IMR-90 (cell line): ENCODE measurements at regions not wholly inside any gene's neighbourhood (a gene's known extent, or its start where the extent isn't known, plus 50 kb on each side); places are given as distances from the start of the nearest gene placed in this dataset.

ENCODE experiments used
- ATAC-seq: fragments of 200-7000 bp; cut with Tn5 transposase; 2 replicates; pipeline ENCODE4 v1.9.1; 2020; ENCODE audit warnings: low read depth, mild to moderate bottlenecking, moderate library complexity
- BruUV-seq: library from RNA; stranded (reverse); fragments of 400-500 nt; replicated peaks from 2 replicates; lab custom pipeline; 2021; lab: Mats Ljungman, UMichigan
- CTCF ChIA-PET: fragments of 300-600 bp; formaldehyde crosslinking; extraction: SDS; loops from one replicate; lab custom pipeline; 2021; ENCODE audit warnings: antibody characterized with exemption; lab: Yijun Ruan, JAX
- POLR2A ChIA-PET: fragments of 300-600 bp; sonication (Branson Sonifier 250); formaldehyde crosslinking; loops from one replicate; lab custom pipeline; 2022; ENCODE audit warnings: antibody characterized with exemption; ENCODE audit not compliant: unreplicated experiment; lab: Charles Lee
- DNase-seq: peaks from one replicate; pipeline ENCODE4 v3.0.0; 2013
- H2AFZ ChIP-seq: replicated peaks from 2 replicates; pipeline ENCODE3; 2013; ENCODE audit warnings: low read length, mild to moderate bottlenecking; ENCODE audit not compliant: poor library complexity
- H2AK5ac ChIP-seq: 2 replicates; pipeline ENCODE4 v1.6.1; 2013; ENCODE audit warnings: low read depth, low read length, inconsistent platforms
- H2AK9ac ChIP-seq: replicated peaks from 2 replicates; pipeline ENCODE3; 2013; ENCODE audit warnings: mild to moderate bottlenecking, low read depth, low read length, moderate library complexity; ENCODE audit not compliant: poor library complexity
- H2BK120ac ChIP-seq: 2 replicates; pipeline ENCODE4 v1.6.1; 2013; ENCODE audit warnings: low read depth, low read length, inconsistent platforms
- H2BK15ac ChIP-seq: 3 replicates; pipeline ENCODE4 v1.6.1; 2013; ENCODE audit warnings: low read depth, low read length, inconsistent platforms
- H2BK20ac ChIP-seq: 2 replicates; pipeline ENCODE4 v1.6.1; 2013; ENCODE audit warnings: low read depth, mild to moderate bottlenecking, inconsistent platforms, low read length, moderate library complexity
- H2BK5ac ChIP-seq: 2 replicates; pipeline ENCODE4 v1.6.1; 2013; ENCODE audit warnings: mild to moderate bottlenecking, low read depth, low read length, inconsistent platforms; ENCODE audit not compliant: poor library complexity, severe bottlenecking
- H3K14ac ChIP-seq: replicated peaks from 2 replicates; pipeline ENCODE4 v1.6.1; 2013; ENCODE audit warnings: low read depth, low read length, inconsistent platforms
- H3K18ac ChIP-seq: 2 replicates; pipeline ENCODE4 v1.6.1; 2013; ENCODE audit warnings: low read depth, low read length, control low read depth
- H3K23ac ChIP-seq: 2 replicates; pipeline ENCODE4 v1.6.1; 2013; ENCODE audit warnings: low read depth, low read length, inconsistent platforms
- H3K27ac ChIP-seq: 2 replicates; pipeline ENCODE4 v1.5.1; 2013; ENCODE audit warnings: mild to moderate bottlenecking, control low read depth, low read length; ENCODE audit not compliant: insufficient read depth
- H3K27me3 ChIP-seq: 2 replicates; pipeline ENCODE4 v1.6.1; 2013; ENCODE audit warnings: low read length; ENCODE audit not compliant: control insufficient read depth, insufficient read depth
- H3K36me3 ChIP-seq: 2 replicates; pipeline ENCODE4 v1.6.1; 2013; ENCODE audit warnings: low read length, mixed read lengths; ENCODE audit not compliant: control insufficient read depth, insufficient read depth
- H3K4ac ChIP-seq: 2 replicates; pipeline ENCODE4 v1.6.1; 2013; ENCODE audit warnings: low read depth, low read length, inconsistent platforms
- H3K4me1 ChIP-seq: 2 replicates; pipeline ENCODE4 v1.6.1; 2013; ENCODE audit warnings: low read length, mixed read lengths; ENCODE audit not compliant: control insufficient read depth, insufficient read depth
- H3K4me2 ChIP-seq: 2 replicates; pipeline ENCODE4 v1.6.1; 2013; ENCODE audit warnings: low read depth, mild to moderate bottlenecking, control low read depth, low read length, moderate library complexity
- H3K4me3 ChIP-seq: 2 replicates; pipeline ENCODE4 v1.5.1; 2013; ENCODE audit warnings: low read depth, mild to moderate bottlenecking, control low read depth, low read length, moderate library complexity; ENCODE audit not compliant: insufficient read depth
- H3K56ac ChIP-seq: 2 replicates; pipeline ENCODE4 v1.6.1; 2013; ENCODE audit warnings: low read length, inconsistent platforms; ENCODE audit not compliant: insufficient read depth; ENCODE audit errors: extremely low read depth
- H3K79me1 ChIP-seq, 2 experiments: 2 replicates each; pipeline ENCODE4 v1.6.1; 2013; ENCODE audit warnings: low read length in 2 of 2, inconsistent platforms in 1 of 2, low read depth in 1 of 2
- H3K9ac ChIP-seq: 2 replicates; pipeline ENCODE4 v1.6.1; 2013; ENCODE audit warnings: low read depth, low read length, control low read depth
- H3K9me1 ChIP-seq: 2 replicates; pipeline ENCODE4 v1.6.1; 2013; ENCODE audit warnings: low read length, inconsistent platforms; ENCODE audit not compliant: insufficient read depth
- H3K9me3 ChIP-seq: 2 replicates; pipeline ENCODE4 v1.6.1; 2013; ENCODE audit warnings: low read length; ENCODE audit not compliant: control insufficient read depth, insufficient read depth
- H4K20me1 ChIP-seq: 2 replicates; pipeline ENCODE4 v1.6.1; 2013; ENCODE audit warnings: low read length, inconsistent platforms; ENCODE audit not compliant: insufficient read depth
- H4K5ac ChIP-seq: 2 replicates; pipeline ENCODE4 v1.6.1; 2013; ENCODE audit warnings: mild to moderate bottlenecking, low read depth, low read length, control low read depth
- H4K8ac ChIP-seq, 2 experiments: 2 replicates each; pipeline ENCODE4 v1.6.1; 2013; ENCODE audit warnings: low read depth in 2 of 2, low read length in 2 of 2, control low read depth in 1 of 2, inconsistent platforms in 1 of 2
- H4K91ac ChIP-seq: 2 replicates; pipeline ENCODE4 v1.6.1; 2013; ENCODE audit warnings: low read depth, low read length, inconsistent platforms; ENCODE audit not compliant: insufficient read depth
- BHLHE40 ChIP-seq: fragments of 150-350 bp; IDR thresholded peaks from 2 replicates; pipeline ENCODE4 v1.6.1; 2016; ENCODE audit warnings: mild to moderate bottlenecking, low read depth, low read length
- CEBPB ChIP-seq: IDR thresholded peaks from 2 replicates; pipeline ENCODE4 v1.6.1; 2012; ENCODE audit warnings: low read depth, low read length, improper control_type of control experiment
- CHD1 ChIP-seq: IDR thresholded peaks from 2 replicates; pipeline ENCODE4 v1.6.1; 2012; ENCODE audit warnings: low read depth, low read length, improper control_type of control experiment
- FOS ChIP-seq: fragments of 150-350 bp; IDR thresholded peaks from 2 replicates; pipeline ENCODE4 v1.6.1; 2016; ENCODE audit warnings: low read depth, low read length
- MAFK ChIP-seq: IDR thresholded peaks from 2 replicates; pipeline ENCODE4 v1.6.1; 2012; ENCODE audit warnings: low read depth, low read length, improper control_type of control experiment
- MXI1 ChIP-seq: IDR thresholded peaks from 2 replicates; pipeline ENCODE4 v1.6.1; 2012; ENCODE audit warnings: low read depth, mild to moderate bottlenecking, low read length, moderate library complexity, borderline replicate concordance
- POLR2A ChIP-seq: IDR thresholded peaks from 2 replicates; pipeline ENCODE4 v1.6.1; 2012; ENCODE audit warnings: mild to moderate bottlenecking, low read depth, low read length
- RAD21 ChIP-seq: IDR thresholded peaks from 2 replicates; pipeline ENCODE4 v1.6.1; 2012; ENCODE audit warnings: low read length, improper control_type of control experiment
- RCOR1 ChIP-seq: IDR thresholded peaks from 2 replicates; pipeline ENCODE4 v1.6.1; 2012; ENCODE audit warnings: mild to moderate bottlenecking, low read length, improper control_type of control experiment; ENCODE audit not compliant: insufficient replicate concordance
- RFX5 ChIP-seq: IDR thresholded peaks from 2 replicates; pipeline ENCODE4 v1.8.0; 2012; ENCODE audit warnings: low read depth, mild to moderate bottlenecking, low read length, moderate library complexity
- SMC3 ChIP-seq: fragments of 150-350 bp; IDR thresholded peaks from 2 replicates; pipeline ENCODE4 v1.6.1; 2016; ENCODE audit warnings: low read depth, mild to moderate bottlenecking, antibody characterized with exemption, low read length, moderate library complexity
- USF2 ChIP-seq: fragments of 150-350 bp; IDR thresholded peaks from 2 replicates; pipeline ENCODE4 v1.6.1; 2017; ENCODE audit warnings: mild to moderate bottlenecking, antibody characterized with exemption, low read length, low read depth
- whole genome bisulfite sequencing, 2 experiments: methylation state at CpG; one replicate each; pipeline versions ENCODE4 v1.1.5 to v1.1.7; 2013; ENCODE audit warnings: missing lambda C conversion rate in 2 of 2; ENCODE audit not compliant: insufficient read length in 1 of 2; ENCODE audit errors: extremely low coverage in 2 of 2; 5-methylcytosine and 5-hydroxymethylcytosine counted together
- dilution Hi-C: fragments of 300-500 bp; cut with HindIII; formaldehyde crosslinking; loops from one replicate; pipeline ENCODE4 v1.14.3; 2018; ENCODE audit warnings: low sequenced_read_pairs; ENCODE audit not compliant: unreplicated experiment
- in situ Hi-C: fragments of 300-500 bp; cut with MboI; formaldehyde crosslinking; loops from 3 replicates; pipeline ENCODE4 v1.14.3; 2019; ENCODE audit warnings: low sequenced_read_pairs, inconsistent platforms, mixed read lengths
- intact Hi-C: fragments of 100-400 bp; cut with micrococcal nuclease; formaldehyde crosslinking; loops from 2 replicates; pipeline ENCODE4 v1.10.0; 2022
- TF ChIP-seq, protein P1 (sequence below): conservative IDR thresholded peaks from 2 replicates; pipeline ENCODE4 v1.5.1; 2012; ENCODE audit warnings: mild to moderate bottlenecking, low read depth, low read length, improper control_type of control experiment

- no peak overlapping the region for H4K91ac ChIP-seq
- in situ Hi-C loops, result no loop called here
- H4K5ac ChIP-seq, result no peak overlapping the region
- H3K9me3 ChIP-seq, result no peaks in the 10 kb centered on the region
- intact Hi-C loops, result no loop called here
- ChIA-PET CTCF (no interaction called here), POLR2A (no interaction called here)
- H2BK5ac ChIP-seq, result no peak overlapping the region
- DNase-seq, result no peak
- H3K18ac ChIP-seq, result no peak overlapping the region
- H3K23ac ChIP-seq, result no peak overlapping the region
- no peak overlapping the region for H3K4me2 ChIP-seq
- H3K4me3 ChIP-seq, result no peak overlapping the region
- no peaks in the 10 kb centered on the region for H3K4me1 ChIP-seq
- peak overlapping the region; percentile 32 for H2AFZ ChIP-seq
- no peak overlapping the region for H3K4ac ChIP-seq
- H2BK15ac ChIP-seq, result no peak overlapping the region
- no peak overlapping the region for H3K27ac ChIP-seq
- no peaks in the 10 kb centered on the region for H3K36me3 ChIP-seq
- no peak for ATAC-seq
- H3K27me3 ChIP-seq, result peaks cover 37% of the 10 kb centered on the region
- no peak for TF ChIP-seq MAFK
- TF ChIP-seq MXI1, result no peak
- no peak for TF ChIP-seq RFX5
- TF ChIP-seq USF2, result no peak
- TF ChIP-seq CHD1, result no peak
- TF ChIP-seq FOS, result no peak
- TF ChIP-seq CEBPB, result no peak
- no peak for TF ChIP-seq SMC3
- TF ChIP-seq, protein P1, sequence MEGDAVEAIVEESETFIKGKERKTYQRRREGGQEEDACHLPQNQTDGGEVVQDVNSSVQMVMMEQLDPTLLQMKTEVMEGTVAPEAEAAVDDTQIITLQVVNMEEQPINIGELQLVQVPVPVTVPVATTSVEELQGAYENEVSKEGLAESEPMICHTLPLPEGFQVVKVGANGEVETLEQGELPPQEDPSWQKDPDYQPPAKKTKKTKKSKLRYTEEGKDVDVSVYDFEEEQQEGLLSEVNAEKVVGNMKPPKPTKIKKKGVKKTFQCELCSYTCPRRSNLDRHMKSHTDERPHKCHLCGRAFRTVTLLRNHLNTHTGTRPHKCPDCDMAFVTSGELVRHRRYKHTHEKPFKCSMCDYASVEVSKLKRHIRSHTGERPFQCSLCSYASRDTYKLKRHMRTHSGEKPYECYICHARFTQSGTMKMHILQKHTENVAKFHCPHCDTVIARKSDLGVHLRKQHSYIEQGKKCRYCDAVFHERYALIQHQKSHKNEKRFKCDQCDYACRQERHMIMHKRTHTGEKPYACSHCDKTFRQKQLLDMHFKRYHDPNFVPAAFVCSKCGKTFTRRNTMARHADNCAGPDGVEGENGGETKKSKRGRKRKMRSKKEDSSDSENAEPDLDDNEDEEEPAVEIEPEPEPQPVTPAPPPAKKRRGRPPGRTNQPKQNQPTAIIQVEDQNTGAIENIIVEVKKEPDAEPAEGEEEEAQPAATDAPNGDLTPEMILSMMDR, result no peak
- no peak for TF ChIP-seq BHLHE40
- no peak for TF ChIP-seq RAD21
- TF ChIP-seq POLR2A, result no peak
- no peak for TF ChIP-seq RCOR1
- no peak overlapping the region for H3K56ac ChIP-seq
- H3K9ac ChIP-seq, result no peak overlapping the region
- no peak overlapping the region for H2BK120ac ChIP-seq
- H2BK20ac ChIP-seq, result no peak overlapping the region
- 66% methylated on average over 5 of the region's 6 CpGs; no CpG with 5 or more reads in 1 of the 2 experiments for WGBS, 2 experiments
- dilution Hi-C loops, result no loop called here
- no peak overlapping the region for H2AK5ac ChIP-seq
- no peak overlapping the region for H4K8ac ChIP-seq
- H3K9me1 ChIP-seq, result no peaks in the 10 kb centered on the region
- no peaks in the 10 kb centered on the region; the same call in 1 of the 2 replicates for H4K20me1 ChIP-seq
- no peaks in the 10 kb centered on the region for H3K79me1 ChIP-seq
- no peak overlapping the region for H3K14ac ChIP-seq
- BruUV-seq, result no TSS peak
- H2AK9ac ChIP-seq, result peak overlapping the region; percentile 6
Measured at GRCh38 chr14:100639280-100639679, 52.1 kb upstream of the BEGAIN start.
